ACC112 (cell line): ENCODE measurements at regions not wholly inside any gene's neighbourhood (a gene's known extent, or its start where the extent isn't known, plus 50 kb on each side); places are given as distances from the start of the nearest gene placed in this dataset.

Experiments
- H2AFZ ChIP-seq: fragments of 200-600 bp; sonication (generic); one replicate; pipeline ENCODE4 v1.6.0; 2017; ENCODE audit warnings: antibody characterized with exemption, low read length; ENCODE audit not compliant: unreplicated experiment
- H3K27ac ChIP-seq: fragments of 200-600 bp; sonication (generic); 2 replicates; pipeline ENCODE4 v1.5.1; 2014; ENCODE audit warnings: low read depth, mild to moderate bottlenecking, antibody characterized with exemption, low read length, moderate library complexity
- H3K27me3 ChIP-seq: fragments of 200-600 bp; sonication (generic); 2 replicates; pipeline ENCODE4 v1.6.1; 2014; ENCODE audit warnings: mild to moderate bottlenecking, antibody characterized with exemption, low read length, moderate library complexity, mixed read lengths; ENCODE audit not compliant: insufficient read depth
- H3K36me3 ChIP-seq: fragments of 200-600 bp; sonication (generic); 2 replicates; pipeline ENCODE4 v1.6.1; 2016; ENCODE audit warnings: mild to moderate bottlenecking, antibody characterized with exemption, low read length, moderate library complexity, mixed read lengths; ENCODE audit not compliant: insufficient read depth
- H3K4me1 ChIP-seq: fragments of 200-600 bp; sonication (generic); one replicate; pipeline ENCODE4 v1.6.1; 2016; ENCODE audit warnings: low read length, mixed read lengths; ENCODE audit not compliant: insufficient read depth, unreplicated experiment, control insufficient read depth
- H3K4me3 ChIP-seq: fragments of 200-600 bp; sonication (generic); 2 replicates; pipeline ENCODE4 v1.5.1; 2014; ENCODE audit warnings: mild to moderate bottlenecking, low read depth, low read length
- H3K79me2 ChIP-seq: fragments of 200-600 bp; sonication (generic); one replicate; pipeline ENCODE4 v1.6.0; 2016; ENCODE audit warnings: low read length; ENCODE audit not compliant: control insufficient read depth, unreplicated experiment, insufficient read depth

- Histone ChIP-seq H3K36me3 (no peaks in the 10 kb centered on the region), H3K79me2 (no peaks in the 10 kb centered on the region), H3K27me3 (no peaks in the 10 kb centered on the region), H3K4me1 (no peaks in the 10 kb centered on the region), H2AFZ (no peak overlapping the region), H3K27ac (no peak overlapping the region), H3K4me3 (no peak overlapping the region)
Measured at GRCh38 chr13:78997902-78998629, 339.1 kb upstream of the OBI1 start.

DNA sequence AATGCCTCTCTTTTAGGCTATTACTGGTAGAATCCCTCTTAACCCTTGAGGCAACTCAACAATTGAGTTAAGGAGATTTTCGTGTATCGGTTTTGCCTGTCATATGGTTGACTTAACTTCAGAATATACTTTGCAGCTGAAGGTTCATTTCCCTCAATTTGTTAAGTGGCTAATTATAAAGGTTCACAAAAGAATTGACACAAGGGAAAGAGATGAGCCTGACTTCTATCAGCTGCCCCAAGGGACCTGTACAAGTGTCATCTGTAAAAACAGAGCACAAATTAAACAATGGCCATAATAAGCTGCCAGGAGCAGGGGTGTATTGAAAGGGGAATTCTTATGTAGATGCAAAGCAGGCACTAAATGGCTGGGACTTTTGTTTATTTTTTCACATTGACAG, 334.8 kb upstream of the OBI1 start:
- H3K4me1 ChIP-seq, result no peaks in the 10 kb centered on the region
- no peaks in the 10 kb centered on the region for H3K27me3 ChIP-seq
- H3K36me3 ChIP-seq, result no peaks in the 10 kb centered on the region
- no peak overlapping the region for H3K4me3 ChIP-seq
- no peak overlapping the region for H3K27ac ChIP-seq
- no peak overlapping the region for H2AFZ ChIP-seq
- no peaks in the 10 kb centered on the region for H3K79me2 ChIP-seq

DNA sequence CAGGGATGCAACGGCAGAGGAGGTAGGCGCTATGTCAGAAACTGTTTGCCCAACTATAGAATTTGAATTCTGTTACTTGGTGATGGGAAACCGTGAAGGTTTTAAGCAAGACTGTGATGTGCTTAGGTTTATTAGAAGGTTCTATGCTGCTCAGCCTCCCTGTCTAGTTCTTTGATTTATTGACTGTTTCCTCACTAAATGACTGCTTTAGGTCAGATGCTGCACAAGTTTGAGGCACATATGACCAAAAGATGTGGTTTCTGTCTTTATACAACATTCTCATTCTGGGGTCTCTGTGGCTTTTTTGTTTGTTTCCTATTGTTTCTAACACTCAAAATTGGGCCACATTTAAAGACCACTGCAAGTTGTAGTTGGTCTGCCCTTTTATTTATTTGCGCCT, 323.0 kb upstream of the OBI1 start:
- H2AFZ ChIP-seq, result no peak overlapping the region
- H3K36me3 ChIP-seq, result no peaks in the 10 kb centered on the region
- no peak overlapping the region for H3K27ac ChIP-seq
- H3K79me2 ChIP-seq, result no peaks in the 10 kb centered on the region
- H3K27me3 ChIP-seq, result peaks cover 27% of the 10 kb centered on the region
- no peak overlapping the region for H3K4me3 ChIP-seq
- no peaks in the 10 kb centered on the region for H3K4me1 ChIP-seq

DNA sequence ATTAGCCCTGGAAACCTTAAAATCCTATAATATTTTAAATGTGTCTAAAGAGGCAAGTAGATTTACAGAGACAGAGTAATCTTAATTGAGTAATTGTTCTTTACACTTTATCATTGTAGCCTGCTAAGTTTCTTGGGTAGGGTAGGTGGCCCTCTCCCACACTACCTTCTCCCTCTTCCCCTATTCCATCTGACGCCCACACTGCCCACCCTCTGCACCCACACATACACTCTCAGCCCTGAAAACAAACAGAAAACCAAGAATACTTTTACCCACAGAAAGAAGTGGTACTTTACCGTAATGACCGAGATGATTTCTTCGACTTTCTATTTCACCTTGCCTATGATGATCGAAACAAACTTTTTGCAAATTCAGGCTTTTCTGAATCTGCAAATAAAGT, 320.4 kb upstream of the OBI1 start:
- Histone ChIP-seq H3K4me3 (no peak overlapping the region), H3K36me3 (no peaks in the 10 kb centered on the region), H3K4me1 (no peaks in the 10 kb centered on the region), H3K27ac (no peak overlapping the region), H3K79me2 (no peaks in the 10 kb centered on the region), H3K27me3 (peaks cover 21% of the 10 kb centered on the region), H2AFZ (no peak overlapping the region)

- no peak overlapping the region for H2AFZ ChIP-seq
- no peak overlapping the region for H3K27ac ChIP-seq
- no peaks in the 10 kb centered on the region for H3K36me3 ChIP-seq
- no peak overlapping the region for H3K4me3 ChIP-seq
- H3K4me1 ChIP-seq, result no peaks in the 10 kb centered on the region
- H3K79me2 ChIP-seq, result no peaks in the 10 kb centered on the region
- peaks cover 15% of the 10 kb centered on the region for H3K27me3 ChIP-seq
Measured at GRCh38 chr13:78978381-78978998, 319.5 kb upstream of the OBI1 start.

- H3K27me3 ChIP-seq, result peaks cover 15% of the 10 kb centered on the region
- no peak overlapping the region for H2AFZ ChIP-seq
- no peaks in the 10 kb centered on the region for H3K36me3 ChIP-seq
- no peaks in the 10 kb centered on the region for H3K4me1 ChIP-seq
- no peak overlapping the region for H3K27ac ChIP-seq
- no peak overlapping the region for H3K4me3 ChIP-seq
- H3K79me2 ChIP-seq, result no peaks in the 10 kb centered on the region
Measured at GRCh38 chr13:78977311-78977710, 318.4 kb upstream of the OBI1 start.

DNA sequence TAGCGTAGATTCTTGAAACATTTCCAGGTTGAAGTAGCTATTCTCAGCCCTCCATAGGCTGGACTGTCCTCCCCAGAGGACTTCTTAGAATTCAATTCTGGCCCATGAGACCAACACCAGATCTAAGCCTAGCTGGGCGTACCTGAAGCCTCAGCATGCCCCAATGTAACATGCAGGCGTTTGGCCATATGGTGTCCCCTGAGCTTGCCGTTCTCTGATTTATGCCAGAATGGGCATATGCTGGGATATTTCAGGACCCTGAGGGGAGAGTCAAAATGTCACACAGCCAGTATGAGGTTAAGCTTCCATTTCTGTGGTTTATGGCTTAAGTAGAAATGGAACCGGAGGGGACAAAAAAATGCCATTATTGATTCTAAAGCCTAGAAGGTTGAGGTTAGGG, 317.7 kb upstream of the OBI1 start:
- Histone ChIP-seq H3K4me3 (no peak overlapping the region), H3K36me3 (no peaks in the 10 kb centered on the region), H3K79me2 (no peaks in the 10 kb centered on the region), H3K27ac (no peak overlapping the region), H3K27me3 (peaks cover 9% of the 10 kb centered on the region), H2AFZ (no peak overlapping the region), H3K4me1 (no peaks in the 10 kb centered on the region)

DNA sequence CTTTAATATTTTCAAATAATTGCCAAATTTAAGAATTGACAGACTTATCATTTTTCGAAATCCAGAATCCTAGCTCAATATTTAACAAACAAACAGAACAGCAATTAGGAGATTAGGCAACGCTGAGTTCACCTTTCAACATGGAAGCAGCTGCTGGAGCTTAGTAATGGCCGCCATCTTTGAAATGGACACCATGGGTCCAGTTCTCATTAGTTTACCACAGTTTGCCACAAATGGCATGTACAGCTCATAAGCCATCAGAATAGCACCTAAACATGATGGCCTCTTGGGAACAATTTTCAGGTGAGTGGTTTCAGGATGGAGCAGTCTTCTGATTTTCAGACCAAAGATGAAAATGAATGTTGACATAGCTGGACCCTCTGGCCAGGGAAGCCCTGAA, 313.6 kb upstream of the OBI1 start:
- no peak overlapping the region for H2AFZ ChIP-seq
- no peaks in the 10 kb centered on the region for H3K27me3 ChIP-seq
- no peaks in the 10 kb centered on the region for H3K79me2 ChIP-seq
- no peaks in the 10 kb centered on the region for H3K4me1 ChIP-seq
- no peak overlapping the region for H3K4me3 ChIP-seq
- no peak overlapping the region for H3K27ac ChIP-seq
- H3K36me3 ChIP-seq, result no peaks in the 10 kb centered on the region

DNA sequence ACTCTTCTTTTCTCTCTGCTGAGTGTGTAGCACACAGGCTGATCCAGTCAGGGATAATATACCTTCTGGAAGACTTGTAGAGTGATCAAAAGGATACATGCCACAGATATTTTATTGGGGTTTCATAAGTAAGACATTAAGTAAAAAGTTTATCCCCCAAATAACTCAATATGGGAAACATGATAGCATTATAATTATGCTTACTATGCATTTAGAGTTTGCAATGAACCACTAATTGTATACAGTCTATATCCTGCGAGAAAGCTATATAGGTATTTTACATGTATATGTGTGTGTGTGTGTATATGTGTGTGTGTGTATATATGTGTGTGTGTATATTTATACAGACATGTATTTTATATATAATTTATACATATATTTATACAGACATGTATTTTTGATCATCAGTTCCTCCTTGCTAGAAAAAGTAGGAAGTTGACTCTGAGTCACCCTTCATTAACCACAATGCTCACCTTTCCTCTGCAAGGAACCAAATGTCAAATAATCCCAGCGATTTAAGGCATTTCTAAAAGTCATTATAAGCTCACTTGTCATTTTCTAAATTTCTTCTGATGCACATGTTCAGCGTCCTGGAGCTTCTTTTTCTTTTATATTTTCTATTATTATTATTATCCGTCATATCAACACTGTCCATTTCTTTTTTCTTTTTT, 312.5 kb upstream of the OBI1 start:
- H3K27ac ChIP-seq, result no peak overlapping the region
- H3K4me1 ChIP-seq, result no peaks in the 10 kb centered on the region

DNA sequence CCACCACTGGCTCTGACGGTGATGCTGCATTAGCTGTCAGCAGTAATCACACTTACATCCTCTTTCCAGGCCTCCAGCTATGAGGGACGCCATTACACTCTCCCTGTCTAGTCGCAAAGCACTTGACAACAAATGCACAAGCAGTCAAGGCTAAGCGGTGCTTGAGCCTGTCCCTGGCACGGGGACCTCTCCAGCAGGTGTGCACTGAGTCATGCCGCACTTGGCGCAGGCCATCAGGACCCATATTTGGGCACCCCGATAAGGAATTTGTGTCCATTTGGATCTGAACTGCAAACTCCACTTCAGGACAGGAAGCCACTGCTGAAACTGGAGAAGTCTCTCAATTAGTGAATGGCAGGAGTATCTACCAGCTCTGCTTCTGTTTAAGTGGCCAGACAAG, 301.9 kb upstream of the OBI1 start:
- Histone ChIP-seq H3K79me2 (no peaks in the 10 kb centered on the region), H3K36me3 (no peaks in the 10 kb centered on the region), H3K4me3 (no peak overlapping the region), H3K27ac (no peak overlapping the region), H3K4me1 (no peaks in the 10 kb centered on the region), H3K27me3 (no peaks in the 10 kb centered on the region), H2AFZ (no peak overlapping the region)

More for the DNA sequence above, 312.5 kb upstream of the OBI1 start:
- H3K4me3 ChIP-seq, result no peak overlapping the region
- H3K79me2 ChIP-seq, result no peaks in the 10 kb centered on the region
- H3K36me3 ChIP-seq, result no peaks in the 10 kb centered on the region
- H2AFZ ChIP-seq, result no peak overlapping the region
- no peaks in the 10 kb centered on the region for H3K27me3 ChIP-seq

DNA sequence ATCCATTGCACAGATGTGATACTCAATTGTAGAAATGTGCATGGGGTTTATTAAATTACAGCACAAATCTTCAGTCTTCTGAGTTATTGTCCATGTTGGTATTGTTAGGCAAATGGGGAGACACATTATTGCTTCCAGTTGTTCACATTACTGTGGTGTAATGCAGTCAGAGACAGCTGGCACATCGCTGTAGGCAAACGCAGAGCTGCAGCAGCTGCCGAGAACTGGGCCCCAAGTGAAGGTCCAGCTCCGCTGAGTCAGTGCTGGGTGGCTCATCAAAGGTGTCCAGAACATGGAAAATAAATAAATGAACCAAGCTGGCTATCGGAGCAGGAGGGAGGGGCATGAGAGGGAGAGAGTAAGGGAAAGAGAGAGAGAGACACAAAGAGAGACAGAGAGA, 299.1 kb upstream of the OBI1 start:
- H3K4me3 ChIP-seq, result no peak overlapping the region
- no peaks in the 10 kb centered on the region for H3K4me1 ChIP-seq
- no peaks in the 10 kb centered on the region for H3K36me3 ChIP-seq
- H3K27me3 ChIP-seq, result no peaks in the 10 kb centered on the region
- no peak overlapping the region for H3K27ac ChIP-seq
- H2AFZ ChIP-seq, result no peak overlapping the region
- H3K79me2 ChIP-seq, result no peaks in the 10 kb centered on the region
